Bone marrow (tissue), 2 donors: ENCODE measurements at regions not wholly inside any gene's neighbourhood (a gene's known extent, or its start where the extent isn't known, plus 50 kb on each side); places are given as distances from the start of the nearest gene placed in this dataset.
"Not testable (repeated sequence)": the region's sequence is repeated elsewhere in the genome, so short reads cannot be mapped to it uniquely, and the experiment has no call there.

Experiments used
- DNase-seq, 2 donors: peaks; one replicate each; lab custom pipeline; 2025; lab: John Stamatoyannopoulos, UW

GRCh38 chr20:48041078-48041780 lies 255.9 kb upstream of the SULF2 start:
- no peak for DNase-seq

- no peak for DNase-seq
Measured at GRCh38 chr20:48040491-48040890, 255.2 kb upstream of the SULF2 start.

DNA sequence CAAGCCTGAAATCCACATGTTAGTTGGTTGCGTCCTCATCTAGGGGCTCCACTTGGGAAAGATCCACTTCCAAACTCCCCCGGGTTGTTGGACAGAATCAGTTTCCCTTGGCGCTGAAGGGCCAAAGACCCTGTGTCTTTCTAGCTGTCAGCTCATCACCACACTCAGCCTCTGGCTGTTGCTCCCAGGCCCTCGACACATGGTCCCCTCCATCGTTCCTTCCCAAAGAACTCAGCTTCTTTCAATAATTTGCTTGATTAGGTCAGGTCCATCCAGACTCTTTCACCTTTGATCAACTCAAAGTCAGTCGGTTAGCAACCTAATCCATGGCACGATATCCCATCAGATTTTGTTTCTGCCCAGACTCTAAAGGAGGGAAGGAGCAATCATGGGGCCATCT lies 254.8 kb upstream of the SULF2 start:
- DNase-seq, result no peak

DNA sequence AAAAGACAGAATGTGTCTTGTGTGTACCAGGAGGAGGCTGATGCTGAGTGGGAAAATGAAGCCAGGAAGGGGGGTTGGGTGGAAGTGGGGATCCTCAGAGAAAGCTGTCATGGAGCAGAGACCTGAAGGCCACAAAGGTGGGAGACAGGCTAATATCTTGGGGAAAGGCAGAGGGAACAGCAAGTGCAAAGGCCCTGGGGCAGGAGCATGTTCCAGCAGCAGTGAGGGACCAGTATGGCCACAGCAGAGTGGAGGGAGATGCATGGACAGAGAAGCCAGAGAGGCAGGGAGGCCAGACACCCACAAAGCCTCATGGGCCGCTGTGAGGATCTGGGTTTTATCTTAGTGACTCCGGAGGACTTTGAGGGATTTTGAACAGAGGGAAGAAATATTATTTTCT lies 254.2 kb upstream of the SULF2 start:
- DNase-seq, result no peak

GRCh38 chr20:48038713-48039112 lies 253.4 kb upstream of the SULF2 start:
- no peak for DNase-seq

DNA sequence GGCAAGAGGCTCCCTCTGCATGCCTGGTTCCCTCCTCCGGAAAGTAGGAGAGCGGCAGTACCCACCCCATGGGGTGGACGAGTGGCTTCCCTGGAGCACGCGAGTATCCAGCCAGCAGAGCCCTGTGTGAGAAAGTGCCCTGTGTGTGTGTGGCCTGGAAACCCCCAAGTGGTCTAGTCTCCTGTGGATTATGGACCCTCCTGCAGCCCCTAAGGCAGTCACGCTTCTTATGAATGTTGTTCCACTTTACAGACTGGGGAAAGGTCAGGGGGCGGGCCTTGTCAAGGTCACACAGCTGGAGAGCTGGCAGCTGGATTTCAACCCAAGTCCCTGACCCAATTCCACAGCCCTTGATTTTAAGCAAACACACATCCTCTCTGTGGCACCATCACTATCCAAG lies 252.5 kb upstream of the SULF2 start:
- not testable (repeated sequence) for DNase-seq

DNA sequence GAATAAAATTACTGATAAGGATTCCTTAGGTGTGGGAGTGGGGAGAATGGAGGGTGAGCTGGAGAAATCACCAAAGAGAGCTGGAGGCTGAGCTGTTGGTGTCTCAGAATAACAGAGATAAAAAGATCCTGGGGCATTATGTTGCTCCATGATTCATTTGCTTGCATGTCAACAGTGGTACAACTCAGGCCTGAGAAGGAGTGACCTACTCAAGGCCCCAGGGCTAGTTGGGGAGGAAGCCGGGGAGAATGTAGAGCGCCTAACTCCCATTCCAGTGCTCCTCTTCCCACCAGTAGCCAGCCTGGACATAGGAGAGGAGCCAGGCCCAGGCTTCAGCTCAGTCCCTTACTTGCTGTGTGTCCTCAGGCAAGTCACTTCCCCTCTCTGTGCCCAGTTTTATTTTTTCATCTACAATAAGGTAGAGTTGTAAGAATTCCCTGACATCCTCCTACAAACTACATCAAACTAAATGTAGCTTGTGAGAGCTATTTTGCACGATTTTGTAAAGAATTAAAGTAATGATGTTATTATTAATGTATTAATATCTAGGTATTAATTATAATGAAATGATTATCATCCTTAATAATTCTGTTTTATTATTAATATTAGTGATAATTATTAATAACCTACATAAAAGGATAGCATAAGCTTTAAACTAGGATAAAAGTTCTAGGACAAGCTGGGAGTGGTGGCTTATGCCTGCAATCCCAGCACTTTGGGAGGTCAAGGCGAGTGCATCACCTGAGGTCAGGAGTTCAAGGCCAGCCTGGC lies 250.9 kb upstream of the SULF2 start:
- no peak for DNase-seq

DNA sequence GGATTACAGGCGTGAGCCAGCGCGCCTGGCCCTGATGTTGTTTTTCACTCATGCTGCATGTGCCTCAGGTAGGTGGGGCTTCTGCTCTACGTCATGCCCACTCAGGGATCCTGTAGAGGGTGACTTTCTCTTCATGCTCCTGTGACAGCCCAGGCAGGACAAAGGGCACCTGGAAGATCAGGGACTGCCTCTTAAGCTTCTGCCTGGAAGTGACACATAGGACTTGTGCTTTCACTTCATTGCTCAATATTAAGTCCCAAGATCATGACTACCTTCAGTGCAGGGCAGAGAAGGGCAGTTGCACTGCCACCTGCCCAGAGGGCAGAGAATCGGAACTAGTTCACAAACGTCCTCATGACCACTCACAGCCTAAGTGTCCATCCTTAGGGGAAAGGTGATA lies 249.5 kb upstream of the SULF2 start:
- no peak for DNase-seq

GRCh38 chr20:48033005-48033404 lies 247.7 kb upstream of the SULF2 start:
- DNase-seq, result not testable (repeated sequence)

DNA sequence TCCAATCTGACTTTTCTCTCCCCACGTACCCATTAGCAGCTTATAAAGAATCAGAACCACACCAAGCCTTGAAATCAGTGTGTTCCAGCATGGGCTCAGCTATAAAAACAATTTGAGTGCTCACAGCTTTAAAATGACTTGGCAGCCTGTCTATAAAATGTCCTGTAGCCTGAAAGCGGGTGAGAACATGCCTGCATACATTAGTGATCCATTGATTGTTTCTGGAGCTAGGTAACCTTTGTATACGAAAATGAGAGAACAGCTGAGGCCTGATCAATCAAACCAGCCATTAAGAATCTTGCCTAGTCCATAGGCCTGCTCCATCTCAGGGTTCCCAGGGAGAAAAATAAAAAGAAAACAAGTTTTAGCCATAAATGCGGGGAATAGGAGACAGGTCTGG lies 245.8 kb upstream of the SULF2 start:
- DNase-seq, result no peak

DNA sequence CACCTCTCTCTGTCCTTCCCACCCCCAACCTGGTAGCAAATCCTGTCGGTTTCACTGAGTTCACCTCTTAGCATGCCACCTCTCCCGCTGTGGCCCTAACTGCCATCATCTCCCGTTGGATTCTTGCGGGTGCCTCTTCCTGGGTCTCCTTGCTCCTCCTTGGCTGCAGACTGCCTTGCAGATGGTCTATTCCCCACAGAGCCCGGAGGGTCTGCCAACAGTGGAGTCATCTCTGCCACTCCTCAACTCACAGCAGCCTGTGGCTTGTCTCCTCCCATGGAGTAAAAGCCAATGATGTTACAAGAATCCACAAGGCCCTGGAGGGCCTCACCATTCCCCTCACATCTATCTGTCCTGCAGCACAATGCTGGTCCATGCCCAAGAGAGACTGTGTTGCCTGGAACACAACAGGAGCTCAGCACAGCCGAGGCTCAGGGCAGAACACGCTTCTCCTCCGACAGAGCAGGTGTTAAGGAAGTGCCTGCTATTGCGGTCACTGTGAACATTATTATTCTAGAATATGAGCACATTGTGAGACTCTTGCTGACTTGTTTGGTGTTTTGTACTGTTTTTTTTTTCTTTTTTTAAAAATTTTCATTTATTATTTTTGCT lies 241.8 kb upstream of the SULF2 start:
- DNase-seq, result no peak

GRCh38 chr20:48025661-48026060 lies 240.4 kb upstream of the SULF2 start:
- no peak for DNase-seq

DNA sequence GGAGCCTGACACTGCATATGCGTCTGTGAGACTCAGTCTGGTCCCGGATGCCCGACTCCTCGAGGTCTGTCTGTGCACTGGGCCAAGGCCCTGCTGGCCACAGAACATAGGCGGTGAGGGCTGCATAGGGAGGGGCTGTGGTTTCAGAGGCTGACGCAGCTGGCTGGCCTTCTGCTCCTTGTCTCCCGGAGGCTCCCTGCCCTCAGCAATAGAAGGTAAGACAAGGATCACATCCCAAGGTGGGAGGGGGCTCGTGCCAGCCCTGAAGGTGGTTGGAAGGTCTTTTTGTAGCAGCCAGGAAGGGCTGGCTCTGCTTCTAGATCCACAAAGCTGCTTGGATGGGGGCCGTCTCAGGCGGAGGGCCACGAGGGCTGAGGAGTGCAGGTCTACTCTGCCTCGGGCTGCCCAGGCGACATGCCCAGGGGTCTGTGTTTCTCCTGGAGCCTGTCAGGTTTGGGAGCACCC lies 239.8 kb upstream of the SULF2 start:
- DNase-seq, result no peak

DNA sequence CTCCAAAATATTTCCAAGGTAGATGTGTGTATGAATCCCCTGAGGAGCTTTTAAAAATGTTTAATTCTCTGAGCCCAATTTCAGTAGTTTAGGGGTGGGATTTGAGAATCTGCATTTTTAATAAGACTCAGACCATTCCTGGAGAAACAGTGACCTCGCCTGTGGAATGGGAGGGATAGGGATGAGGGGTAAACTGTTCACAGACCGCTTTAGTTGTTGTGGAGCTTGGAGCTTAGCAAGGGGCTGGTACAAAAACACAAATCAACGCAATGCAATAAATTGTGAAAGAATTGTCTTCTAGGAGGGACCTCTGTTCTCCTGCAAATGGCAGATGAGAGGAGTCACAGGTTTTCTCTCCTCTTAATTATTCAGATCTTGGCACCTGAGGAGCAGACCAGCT lies 239.3 kb upstream of the SULF2 start:
- DNase-seq, result no peak

DNA sequence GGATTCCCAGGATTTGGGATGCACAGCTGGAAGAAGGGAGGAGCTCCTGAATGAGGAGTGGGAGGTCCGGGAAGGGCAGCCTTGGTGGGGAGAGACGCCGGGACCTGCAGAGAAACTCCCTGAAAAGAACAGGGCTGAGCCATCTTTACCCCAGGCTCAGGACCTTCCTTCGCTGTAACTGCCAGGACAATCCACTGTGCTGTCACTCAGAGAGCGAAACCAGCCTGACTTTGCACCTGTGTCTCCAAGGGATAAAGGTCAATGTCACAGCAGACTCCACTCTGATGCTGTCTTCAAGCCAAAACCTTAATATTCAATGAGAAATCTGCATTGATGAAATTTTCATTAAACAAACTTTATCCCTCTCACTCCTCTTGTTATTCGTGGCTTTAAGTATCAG lies 235.4 kb upstream of the SULF2 start:
- DNase-seq, result not testable (repeated sequence)

GRCh38 chr20:48019940-48020339 lies 234.7 kb upstream of the SULF2 start:
- DNase-seq, result no peak

GRCh38 chr20:48019496-48019895 lies 234.2 kb upstream of the SULF2 start:
- DNase-seq, result no peak

DNA sequence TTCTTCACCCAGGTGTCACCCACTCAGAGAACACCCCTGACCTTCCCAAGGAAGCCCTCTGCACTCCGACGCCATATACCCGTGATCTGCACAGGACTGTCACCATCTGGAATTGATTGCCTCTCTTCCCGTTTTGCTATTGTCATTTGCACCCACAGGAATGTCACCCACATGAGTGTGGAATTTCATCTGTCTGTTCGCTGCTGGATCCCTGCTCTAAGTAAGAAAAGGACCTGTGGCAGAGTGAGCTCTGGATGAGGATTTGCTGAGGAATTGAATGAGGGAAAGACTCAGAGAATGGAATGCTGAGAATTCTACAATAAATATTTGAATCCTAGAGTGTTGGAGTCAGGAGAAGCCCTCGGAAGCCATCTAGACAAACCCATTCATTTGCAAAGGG lies 233.6 kb upstream of the SULF2 start:
- not testable (repeated sequence) for DNase-seq

DNA sequence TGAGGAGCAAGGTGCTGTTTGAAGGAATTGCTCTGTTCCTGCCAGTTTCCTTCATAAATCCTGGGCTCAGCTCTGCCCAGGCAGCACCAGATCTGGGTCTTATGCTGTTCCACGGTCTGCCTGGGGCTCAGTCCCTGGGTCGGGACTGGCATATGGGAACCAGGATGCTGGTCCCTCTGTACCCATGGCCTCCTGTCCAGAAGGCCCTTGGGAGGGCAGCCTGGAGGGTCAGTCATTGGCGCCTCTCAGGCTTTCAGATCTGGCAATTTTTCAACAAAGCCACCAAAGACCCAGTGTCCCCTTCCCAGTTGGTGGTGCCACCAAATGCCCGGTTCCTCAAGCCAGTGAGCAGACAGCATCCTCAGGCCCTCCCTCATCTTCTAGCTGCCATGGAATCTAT lies 232.7 kb upstream of the SULF2 start:
- no peak for DNase-seq

DNA sequence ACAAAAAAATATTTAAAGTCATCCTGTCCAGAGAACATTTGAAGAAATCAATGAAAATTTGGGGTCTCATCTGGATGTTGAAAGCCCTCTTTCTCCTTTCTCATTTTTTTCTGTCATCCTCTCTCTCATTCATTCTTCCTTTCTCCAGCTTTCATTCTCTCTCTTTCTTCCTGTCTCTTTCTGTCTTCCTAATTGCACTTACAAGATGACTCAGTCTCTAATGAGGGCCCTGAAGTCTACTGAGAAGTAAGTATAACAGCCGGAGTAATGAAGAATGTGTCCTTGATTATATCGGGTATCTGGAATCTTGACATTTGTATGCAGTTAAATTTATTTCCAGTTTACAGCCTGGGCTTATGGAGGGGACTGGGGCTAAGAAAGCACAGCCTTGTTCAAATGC lies 232.2 kb upstream of the SULF2 start:
- DNase-seq, result no peak

DNA sequence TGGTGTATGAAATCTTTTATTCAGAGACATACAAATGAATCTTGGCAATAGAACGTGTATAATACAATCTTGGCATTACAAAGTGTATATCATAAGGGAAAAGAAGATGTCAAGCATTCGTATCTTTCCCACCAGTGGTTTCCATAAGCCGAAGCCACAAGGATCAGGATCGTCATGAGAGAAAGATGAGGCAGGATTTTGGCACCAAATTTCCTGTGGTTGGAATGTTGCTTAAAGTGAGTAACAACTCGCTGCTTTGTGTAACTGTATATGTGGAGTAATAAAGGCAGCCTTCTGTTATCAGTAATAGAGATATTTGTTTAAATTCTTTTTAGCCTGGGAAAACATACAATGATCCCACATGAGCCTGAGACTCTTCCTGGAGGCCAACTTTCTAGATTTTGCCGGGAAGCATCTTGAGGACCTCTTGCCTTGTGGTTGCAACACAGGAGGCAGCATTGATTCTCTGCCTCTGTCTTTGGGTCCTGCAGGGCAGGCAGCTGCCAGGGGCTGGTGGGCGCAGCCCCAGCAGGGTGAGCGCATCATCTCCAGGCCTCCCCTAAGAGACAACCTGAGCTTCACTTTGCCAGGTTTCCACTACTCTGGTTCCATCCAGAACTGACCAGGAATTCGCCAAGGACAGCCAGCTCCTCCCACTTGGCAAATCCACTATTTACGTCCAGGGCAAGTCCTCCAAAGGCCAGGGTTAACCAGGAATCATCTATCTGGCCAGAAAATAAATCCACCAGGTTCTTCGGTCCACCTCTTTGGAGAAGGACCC lies 230.9 kb upstream of the SULF2 start:
- DNase-seq, result no peak

GRCh38 chr20:48015141-48015910 lies 230.0 kb upstream of the SULF2 start:
- DNase-seq, result no peak
